CD1c-positive myeloid dendritic cell (primary cell): ENCODE measurements at regions not wholly inside any gene's neighbourhood (a gene's known extent, or its start where the extent isn't known, plus 50 kb on each side); places are given as distances from the start of the nearest gene placed in this dataset.
"Not testable (repeated sequence)": the region's sequence is repeated elsewhere in the genome, so short reads cannot be mapped to it uniquely, and the experiment has no call there.

Experiments
- DNase-seq: peaks from one replicate; pipeline ENCODE4 v3.0.0-alpha.2; 2016; ENCODE audit errors: extremely low spot score

DNA sequence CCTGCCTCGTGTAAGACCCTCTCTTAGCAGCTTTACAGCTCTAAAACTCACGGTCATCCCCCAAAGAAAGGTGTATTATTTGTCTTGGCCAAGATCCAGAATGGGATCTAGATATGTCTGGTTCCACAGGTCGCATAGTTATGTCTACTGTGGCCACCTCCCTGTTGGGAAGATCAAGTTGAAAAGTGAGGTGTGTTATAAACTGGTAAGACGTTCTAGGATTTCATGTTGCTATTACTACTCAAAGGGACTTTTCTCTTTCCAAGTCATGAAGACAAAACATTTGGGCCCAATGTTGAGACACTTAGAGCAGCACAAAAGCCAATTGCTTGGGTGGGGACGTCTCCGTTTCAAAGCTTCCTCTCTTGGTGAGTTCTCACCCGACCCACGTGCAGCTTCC, 766.0 kb downstream of the RNF144A start:
- DNase-seq = no peak

DNA sequence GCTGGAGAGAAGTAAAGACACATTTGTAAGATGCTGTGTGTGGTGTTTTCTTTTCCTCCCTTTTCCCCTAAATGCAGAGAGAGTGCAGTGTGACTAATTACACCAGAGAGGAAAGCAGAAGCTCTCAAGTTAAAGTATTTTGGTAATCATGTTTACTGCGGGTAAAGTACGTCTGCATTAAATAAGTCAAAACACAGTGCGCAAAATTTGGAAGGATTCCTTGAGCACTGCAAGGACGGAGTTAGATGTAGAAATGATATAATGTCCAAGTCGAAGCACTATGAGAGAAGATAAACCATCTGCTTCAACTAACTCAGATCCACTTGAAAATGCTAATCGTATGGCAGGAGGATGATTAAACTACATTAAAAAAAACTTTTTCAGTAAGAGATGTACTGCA, 766.5 kb downstream of the RNF144A start:
- DNase-seq = no peak

DNA sequence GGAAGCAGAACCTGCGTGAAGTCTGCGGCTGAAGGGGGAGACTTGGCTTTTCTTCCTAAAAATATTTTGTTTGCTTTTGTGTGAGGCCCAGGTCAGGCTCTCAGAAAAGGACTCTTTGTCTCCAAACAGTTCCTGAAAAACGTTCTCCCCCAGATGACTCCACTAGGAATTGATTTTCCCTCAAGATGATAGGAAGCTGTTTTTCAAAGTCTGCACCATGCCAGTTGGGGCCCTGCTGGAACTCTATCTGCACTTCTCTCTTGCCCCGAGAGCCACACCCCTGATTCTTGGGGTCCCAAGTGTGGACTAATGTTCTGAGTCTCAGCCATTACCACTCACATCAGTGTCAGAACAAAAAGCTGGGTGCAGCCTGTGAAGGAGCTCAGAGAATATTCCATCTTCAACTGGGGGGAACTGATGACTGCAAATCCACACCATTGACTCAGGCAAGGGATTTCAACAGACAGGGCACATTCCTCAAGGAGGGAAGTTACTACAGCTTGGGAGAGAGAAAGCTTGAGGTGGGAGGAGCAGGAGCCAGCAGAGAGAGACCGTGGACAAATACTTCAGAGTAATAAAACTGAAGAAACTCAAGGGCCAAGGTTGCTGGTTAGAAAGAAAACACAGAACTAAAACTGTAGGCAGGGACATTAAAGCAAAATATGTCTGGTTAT, 768.3 kb downstream of the RNF144A start:
- no peak for DNase-seq

DNA sequence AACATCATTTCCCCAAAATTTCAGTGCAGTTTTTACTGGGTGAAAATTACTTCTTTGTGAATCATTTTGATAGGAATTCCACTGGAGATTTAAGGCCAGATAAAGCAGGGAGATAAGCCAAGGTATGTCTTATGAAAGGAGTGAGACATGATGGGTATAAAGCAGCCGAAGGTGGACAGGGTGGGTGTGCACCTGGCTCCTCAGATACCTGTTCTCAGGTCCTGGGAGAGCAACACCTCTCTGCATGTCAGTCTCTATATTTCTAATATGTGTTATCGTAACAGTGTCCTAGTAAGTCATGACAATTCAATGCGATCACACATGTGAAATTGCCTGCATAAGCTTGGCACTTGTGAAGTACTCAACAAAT, 768.8 kb downstream of the RNF144A start:
- no peak for DNase-seq

DNA sequence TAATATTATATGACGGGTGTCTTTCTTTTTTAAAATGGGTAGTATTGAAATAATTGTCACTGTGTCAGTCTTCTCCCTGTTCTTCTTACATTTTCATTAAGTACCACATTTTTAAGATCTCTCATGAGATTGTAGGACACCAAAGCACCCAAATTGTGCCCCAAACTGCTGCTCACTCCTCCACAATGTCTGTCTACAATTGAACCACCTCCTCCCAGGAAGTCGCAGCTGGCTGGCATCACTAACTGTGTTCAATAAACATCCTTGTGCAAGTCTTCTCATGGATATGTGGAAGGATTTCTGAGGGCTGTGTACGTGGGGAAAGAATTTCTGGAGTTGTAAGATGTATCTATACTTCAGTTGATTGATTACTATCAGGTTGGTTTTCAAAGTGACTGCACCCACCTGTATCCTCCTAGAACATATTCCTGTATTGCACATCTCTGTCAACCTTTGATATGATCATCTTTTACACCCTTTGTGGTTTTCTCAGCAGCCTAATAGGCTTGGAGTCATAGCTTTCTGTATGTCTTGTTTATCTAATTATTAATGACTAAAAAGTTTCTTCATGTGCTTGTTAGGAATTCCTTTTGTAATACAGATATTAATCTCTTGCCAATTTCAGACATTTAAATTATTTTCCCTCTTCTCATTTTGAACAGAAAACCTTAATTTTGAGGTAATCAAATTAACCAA, 774.9 kb downstream of the RNF144A start:
- DNase-seq = no peak

DNA sequence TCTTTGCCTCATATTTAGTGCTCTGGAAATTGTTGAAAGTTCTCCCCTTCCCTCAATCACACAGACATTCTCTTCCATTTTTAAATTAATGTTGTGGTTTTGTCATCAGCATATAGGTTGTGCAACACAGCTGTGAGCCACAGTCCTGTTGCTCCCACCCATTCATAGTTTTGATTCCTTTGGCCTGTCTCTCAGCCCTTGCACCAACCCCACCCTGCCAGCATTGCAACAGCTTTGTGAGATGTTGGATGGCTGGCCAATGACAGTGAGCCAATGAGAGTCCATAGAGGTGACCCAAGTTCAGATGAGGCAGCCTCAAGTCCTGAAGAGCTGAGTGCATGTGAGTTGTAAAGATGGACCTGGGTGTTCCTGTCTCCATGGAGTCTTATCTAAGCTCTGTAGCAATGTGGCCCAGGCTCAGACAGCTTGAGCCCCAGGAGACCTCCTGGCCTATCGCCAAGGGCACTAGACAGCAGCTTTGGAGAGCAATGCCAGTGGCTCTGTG, 775.5 kb downstream of the RNF144A start:
- no peak for DNase-seq

DNA sequence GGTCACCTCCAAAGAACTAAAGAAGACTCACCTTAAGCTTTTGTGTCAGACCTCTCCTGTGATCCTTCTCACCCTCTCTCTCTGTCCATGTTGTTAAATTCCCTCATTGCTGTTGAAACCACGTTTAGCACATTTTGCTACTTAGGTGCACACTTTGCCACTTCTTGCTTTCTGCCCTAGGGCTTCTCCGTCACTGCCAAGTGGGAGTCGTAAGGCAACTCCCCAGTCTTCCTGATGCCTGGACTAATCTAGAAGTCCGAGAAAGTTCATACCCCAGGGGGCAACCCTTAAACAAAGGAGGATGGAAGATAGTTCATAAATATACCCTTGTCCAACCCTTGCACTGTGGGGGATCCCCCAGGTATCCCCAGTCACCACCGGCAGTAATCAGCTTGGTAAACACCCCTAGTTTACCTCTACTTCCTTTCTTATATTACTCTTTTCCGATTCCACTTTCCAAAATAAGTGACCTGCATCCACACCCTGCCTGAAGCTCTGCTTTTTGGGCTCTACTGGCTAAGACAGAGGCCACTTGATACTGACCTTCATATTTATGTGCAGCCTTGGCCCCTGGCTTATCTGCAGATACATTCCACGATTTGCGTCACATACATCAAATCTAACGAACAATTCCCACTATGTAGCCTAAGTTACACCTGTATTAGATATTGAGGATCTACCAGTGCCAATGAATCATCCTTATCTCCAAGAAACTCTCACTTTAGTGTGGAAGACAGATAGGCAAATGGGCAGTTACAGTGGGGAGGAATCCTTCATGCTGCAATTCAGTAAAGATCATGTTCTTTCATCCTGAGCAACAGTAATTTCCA, 776.2 kb downstream of the RNF144A start:
- DNase-seq = no peak

DNA sequence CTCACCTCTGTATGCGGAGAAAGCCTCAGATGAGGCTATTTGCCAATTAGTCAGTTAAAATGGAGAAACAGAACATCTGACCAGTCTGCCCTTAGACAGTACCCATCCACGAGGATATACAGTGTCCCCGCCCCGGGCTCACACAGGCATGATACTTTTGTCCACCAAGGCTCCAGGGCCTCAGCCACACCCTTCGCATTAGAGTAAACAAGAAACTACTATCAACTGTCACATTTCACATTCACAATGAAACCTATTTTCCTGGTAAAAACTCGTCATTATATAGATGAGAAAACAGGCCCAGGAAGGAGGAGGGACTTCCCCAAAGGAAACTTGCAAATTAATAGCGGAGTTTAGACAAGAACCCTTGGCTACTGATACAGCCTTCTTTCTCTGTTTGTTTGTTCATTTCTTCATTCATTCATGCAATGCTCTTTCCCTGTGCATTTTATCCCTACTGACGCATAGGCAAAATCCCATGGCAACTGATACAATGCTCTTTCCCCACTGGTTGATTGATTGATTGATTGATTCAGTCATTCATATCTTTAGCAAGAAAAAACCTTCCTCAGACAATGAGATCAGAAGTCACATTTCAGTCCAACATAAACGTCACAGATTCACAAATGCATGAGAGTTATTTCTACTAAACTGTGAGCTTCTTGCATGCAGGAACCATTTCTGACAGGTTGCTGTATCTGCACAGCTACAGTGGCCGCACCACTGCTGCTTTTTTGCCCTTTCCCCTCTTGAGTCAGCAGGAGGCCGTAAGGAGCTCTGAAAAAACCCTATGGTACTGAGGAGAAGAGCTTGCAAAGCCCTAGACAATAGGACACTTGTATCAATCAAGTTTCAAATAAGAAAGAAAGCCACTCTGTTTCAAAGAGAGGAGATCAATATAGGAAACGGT, 777.1 kb downstream of the RNF144A start:
- no peak for DNase-seq

DNA sequence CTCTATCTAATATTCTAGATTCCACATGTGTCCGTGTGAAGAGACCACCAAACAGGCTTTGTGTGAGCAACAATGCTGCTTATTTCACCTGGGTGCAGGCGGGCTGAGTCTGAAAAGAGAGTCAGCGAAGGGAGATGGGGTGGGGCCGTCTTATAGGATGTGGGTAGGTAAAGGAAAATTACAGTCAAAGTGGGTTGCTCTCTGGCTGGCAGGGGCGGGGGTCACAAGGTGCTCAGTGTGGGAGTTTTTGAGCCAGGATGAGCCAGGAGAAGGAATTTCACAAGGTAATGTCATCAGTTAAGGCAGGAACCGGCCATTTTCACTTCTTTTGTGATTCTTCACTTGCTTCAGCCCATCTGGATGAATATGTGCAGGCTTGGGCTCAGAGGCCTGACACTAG, 779.3 kb downstream of the RNF144A start:
- not testable (repeated sequence) for DNase-seq

DNA sequence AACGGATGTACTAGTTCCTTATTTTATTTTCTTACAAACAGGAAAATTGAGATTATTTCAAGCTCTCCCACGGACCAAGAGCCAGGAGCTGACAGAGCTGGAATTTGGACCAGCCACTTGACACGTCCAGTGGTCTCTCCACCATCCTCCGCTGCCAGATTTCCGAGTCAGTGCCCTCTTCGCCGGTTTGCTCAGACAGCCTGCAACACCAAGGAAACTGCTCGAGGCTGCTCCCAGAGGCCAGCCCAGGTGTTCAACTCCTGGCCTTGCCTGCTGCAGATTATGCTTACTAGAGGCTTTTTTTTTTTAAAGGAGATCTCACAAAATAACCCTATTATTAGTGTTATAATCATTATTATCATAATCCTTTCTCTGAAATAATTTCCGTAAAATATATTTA, 779.8 kb downstream of the RNF144A start:
- DNase-seq = no peak

DNA sequence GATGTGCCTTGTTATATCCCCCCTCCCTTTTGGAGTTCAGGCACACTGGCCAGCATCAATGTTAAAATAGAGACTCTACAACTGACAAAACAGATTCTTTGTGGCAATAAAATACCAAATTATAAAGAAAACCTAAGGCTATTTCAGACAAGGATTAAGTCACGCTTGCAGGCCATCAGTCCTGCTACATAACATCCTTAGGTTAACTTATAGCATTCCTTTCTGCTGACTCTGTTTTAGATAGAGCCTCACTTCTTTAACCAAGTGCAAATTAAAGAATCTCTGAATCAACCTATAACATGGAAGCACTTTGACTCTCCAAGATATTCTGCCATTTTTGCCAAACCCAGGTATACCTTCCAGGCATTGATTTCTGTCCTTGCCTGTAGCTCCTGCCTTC, 784.6 kb downstream of the RNF144A start:
- no peak for DNase-seq

DNA sequence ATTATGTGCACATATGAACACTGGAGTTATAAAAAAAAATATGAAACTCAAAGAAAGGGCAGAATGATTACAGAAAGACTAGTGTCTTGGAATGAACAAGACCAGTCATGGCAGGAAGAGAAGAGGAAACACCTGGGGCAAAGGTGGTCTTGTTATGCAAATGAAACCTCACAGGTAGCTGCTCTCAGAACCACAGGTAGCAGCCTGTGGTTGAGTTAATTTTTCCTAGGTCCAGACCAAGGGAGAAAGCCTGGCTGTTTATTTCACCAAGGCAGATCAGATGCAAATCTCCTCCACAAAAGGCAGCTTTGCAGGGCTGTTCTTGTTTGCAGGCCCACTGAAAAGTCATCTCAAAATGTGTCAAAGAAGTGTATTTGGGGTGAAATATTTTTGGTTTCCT, 785.8 kb downstream of the RNF144A start:
- DNase-seq = no peak

DNA sequence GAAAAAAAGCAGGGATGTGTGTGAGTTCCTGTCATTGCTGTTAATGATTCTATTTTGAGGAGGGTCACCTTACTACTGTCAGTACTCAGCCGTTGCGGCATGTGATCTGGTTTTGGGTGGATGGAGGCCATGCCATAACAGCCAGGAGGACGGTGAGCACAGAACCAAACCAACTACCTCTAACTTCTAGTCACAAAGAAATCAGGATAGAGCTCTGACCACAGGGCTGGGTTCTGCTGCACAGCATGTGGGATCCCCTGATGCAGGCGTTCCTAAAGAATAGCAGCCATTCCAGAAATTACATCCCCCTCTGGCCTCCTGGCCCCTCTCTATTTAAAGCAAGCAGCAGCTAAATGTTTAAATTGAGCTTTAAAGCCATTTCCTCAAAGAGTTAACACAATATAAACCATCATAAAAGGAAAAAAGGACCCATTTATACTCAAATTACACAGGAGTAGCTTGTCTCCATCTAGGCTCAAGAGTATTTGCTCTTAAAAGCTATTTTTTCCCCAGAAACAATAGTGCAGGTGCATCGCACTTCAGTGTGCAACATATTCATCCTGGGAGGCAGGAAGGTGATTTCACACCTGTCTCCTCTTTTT, 786.4 kb downstream of the RNF144A start:
- DNase-seq = no peak

DNA sequence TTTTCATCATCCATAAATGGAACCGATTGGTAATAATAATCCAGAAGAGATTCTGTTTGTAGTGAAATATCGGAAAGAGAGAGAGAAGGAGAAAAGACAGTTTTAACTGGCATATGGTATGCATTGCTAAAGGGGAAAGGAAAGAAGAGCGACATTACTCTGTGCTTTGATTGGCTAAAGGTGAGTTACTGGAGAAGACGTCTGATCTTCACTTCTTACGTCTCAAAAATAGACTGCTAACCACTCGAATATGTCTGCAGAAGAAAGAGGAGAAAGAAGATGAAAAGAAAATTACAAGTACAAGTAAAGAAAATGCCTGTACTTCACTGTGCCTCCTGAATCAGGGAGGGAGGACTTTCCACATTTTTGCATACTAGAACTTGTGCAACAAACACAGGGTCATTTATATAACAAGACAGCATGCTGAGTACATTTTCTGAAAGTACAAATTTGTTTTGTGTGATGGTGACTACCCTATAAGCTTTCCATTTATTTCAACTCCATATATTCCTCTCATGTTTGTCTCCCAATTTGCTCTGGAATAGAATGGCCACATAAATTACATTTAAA, 787.2 kb downstream of the RNF144A start:
- no peak for DNase-seq

DNA sequence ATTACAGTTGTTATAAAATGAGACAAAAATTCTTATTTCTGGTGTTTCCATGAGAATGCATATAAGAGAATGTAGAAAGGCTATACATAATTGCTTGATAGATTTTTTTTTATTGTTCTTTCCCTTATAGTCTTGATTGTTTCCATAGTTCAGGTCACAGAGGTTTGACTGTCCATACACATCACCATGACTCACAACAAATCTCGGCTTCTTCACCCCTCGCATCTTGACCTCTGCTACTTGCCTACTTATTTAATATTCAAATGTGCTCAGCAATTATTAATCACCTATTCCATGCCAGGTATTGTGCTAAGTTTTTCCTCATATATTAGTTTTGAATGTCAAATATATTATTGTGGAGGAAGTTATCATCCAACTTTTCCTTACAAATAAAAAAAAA, 789.6 kb downstream of the RNF144A start:
- DNase-seq = no peak

DNA sequence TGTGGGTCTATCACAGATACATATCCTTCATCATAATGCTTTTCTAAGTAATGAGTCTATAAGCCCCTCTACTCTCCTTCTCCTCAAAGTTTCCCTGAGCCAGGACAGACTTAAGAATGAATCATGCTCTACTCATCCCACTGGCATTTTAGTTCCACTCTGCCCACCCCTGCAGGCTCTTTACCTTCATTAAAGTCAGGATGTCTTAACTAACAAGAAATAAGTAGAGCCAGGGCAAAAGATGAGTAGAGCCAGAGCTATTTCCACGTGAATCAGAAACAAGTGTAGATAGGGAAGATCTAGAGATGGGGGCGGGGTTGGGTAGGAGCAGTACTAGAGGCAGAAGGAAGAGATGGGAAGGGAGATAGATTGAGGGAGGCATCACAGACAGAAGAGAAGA, 790.5 kb downstream of the RNF144A start:
- no peak for DNase-seq

DNA sequence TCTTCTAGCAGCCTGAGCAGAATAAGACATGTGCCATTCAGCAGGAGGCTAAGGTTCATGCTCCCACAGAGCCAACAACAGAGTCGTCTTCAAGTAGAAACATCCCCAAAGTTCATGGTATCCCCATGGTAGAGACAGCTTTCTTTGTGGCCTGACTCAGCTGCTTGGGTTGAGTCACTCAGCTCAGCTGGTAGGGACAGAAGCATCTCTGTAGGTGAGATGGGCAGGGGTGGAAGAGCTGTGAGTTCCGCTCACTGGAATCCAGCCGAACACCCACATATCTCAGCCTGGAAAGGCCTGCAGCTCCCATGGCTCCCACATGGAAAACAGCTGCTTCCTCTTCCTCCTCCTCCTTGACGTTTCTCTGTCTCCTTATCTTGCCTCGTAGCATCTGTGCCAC, 792.7 kb downstream of the RNF144A start:
- DNase-seq = no peak

DNA sequence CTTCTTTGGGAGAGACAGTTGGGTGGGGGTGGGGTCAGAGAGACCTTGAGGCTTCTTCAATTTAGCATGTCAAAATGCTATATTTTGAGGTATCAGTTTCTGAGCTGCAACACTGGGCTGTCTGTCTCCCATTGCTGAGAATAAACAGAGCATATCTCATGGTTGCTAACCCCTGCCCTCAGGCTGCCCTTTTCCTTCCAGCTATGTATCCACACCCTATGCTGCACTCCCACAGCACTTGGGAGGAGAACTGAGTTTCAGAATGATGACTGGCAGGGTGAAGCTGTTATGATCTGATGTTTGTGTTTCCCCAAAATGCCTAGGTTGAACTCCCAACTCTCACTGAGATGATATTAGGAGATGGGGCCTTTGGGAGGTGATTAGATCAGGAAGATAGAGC, 794.0 kb downstream of the RNF144A start:
- DNase-seq = no peak

DNA sequence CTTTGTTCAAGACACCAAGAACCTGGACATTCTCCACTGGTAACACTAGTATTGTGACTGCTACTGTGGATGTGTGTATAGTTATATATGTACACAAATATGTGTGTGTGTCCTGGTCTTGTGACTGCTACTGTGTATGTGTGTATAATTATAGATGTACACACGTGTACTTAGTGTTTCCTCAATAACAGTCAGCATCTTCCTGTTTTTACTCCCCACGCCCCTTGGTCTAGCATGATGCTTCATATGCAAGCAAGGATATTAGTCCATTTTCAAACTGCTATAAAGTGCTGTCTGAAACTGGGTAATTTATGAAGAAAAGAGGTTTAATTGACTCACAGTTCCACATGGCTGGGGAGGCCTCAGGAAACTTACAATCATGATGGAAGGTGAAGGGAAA, 802.7 kb downstream of the RNF144A start:
- peak; percentile 13 for DNase-seq

DNA sequence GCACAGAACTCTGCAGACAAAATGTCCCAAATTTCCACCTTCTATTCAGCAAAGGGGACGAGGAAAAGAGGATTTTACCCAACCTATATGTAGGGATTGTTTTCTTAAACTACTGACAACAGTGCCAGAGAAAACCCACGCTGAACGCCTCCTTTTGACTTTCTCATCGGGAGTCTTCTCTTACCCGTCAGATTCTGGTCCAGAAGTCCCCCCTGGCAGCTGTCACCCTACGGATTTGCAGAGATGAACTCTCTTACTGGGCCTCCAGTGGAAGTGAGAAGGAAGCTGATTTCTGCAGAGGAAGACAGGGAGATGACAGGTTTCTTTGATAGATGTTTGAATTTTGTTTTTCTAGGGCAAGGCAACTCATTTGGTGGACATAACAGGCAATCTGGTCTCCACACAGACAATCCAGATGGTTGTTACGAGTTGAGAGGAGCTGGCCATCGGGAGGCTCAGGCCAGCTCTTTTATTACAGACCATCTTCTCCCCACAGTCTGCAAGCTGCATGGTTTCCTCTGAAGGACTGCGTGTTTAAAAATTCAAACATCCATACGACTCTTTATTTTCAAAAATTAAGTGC, 804.3 kb downstream of the RNF144A start:
- no peak for DNase-seq
